Cerebellar cortex (tissue), 1 donor: ENCODE measurements at regions not wholly inside any gene's neighbourhood (a gene's known extent, or its start where the extent isn't known, plus 50 kb on each side); places are given as distances from the start of the nearest gene placed in this dataset.
"Not testable (repeated sequence)": the region's sequence is repeated elsewhere in the genome, so short reads cannot be mapped to it uniquely, and the experiment has no call there.

Experiments
- DNase-seq: peaks from one replicate; pipeline ENCODE4 v3.0.0-alpha.2; 2015; ENCODE audit warnings: low spot score

- DNase-seq = no peak
Observed at GRCh38 chr6:85081102-85081501, 316.7 kb upstream of the TBX18 start.

GRCh38 chr6:85079761-85080160, 315.4 kb upstream of the TBX18 start:
- DNase-seq = no peak

- no peak for DNase-seq
Observed at GRCh38 chr6:85078058-85078457, 313.7 kb upstream of the TBX18 start.

GRCh38 chr6:85077098-85077497, 312.7 kb upstream of the TBX18 start:
- no peak for DNase-seq

DNA sequence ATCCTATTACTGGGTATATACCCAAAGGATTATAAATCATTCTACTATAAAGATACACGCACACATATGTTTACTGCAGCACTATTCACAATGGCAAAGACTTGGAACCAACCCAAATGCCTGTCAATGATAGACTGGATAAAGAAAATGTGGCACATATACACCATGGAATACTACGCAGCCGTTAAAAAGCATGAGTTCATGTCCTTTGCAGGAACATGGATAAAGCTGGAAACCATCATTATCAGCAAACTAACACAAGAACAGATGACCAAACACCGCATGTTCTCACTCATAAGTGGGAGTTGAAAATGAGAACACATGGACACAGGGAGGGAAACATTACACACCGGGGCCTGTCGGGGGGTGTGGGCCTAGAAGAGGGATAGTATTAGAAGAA, 307.4 kb upstream of the TBX18 start:
- not testable (repeated sequence) for DNase-seq

GRCh38 chr6:85069577-85069976, 305.2 kb upstream of the TBX18 start:
- no peak for DNase-seq

DNA sequence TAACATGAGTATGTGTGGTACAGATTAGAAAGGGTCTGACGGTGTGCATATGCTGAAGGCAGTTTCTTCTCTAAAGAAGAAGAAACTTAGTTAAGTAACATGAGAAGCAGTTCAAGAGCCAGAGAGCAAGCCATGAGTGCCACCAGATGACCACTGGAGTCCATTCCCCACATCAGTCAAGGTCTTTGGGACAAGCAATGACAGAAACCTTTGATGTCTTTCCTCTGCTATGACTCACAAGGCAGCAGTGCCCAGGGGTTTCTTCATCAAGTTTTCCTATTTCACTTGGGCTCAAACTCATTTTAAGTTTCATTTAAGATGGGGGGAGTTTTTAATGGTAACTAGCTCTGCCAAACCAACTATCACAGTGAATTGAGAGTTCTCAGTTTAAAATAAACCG, 303.8 kb upstream of the TBX18 start:
- no peak for DNase-seq

DNA sequence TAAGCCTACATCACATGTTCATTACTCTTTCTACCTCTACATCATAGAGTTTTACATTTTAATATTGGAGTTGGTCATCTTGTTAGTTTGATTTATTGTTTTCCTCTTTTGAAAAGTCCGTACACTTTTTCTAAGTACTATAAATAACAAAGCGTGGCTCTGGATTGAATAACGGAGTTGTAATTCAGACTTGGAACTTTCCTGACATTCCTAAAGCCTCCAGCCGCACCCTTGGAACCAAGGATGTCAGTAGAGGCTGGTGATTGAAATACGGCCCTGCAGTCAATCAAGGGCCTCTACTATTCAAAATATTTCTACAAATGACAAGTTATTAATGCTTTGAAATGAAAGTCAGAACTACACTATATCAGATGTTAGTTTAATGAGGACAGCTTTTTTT, 301.9 kb upstream of the TBX18 start:
- no peak for DNase-seq

GRCh38 chr6:85065831-85066230, 301.4 kb upstream of the TBX18 start:
- DNase-seq = no peak

GRCh38 chr6:85063611-85064010, 299.2 kb upstream of the TBX18 start:
- no peak for DNase-seq

GRCh38 chr6:85062884-85063283, 298.5 kb upstream of the TBX18 start:
- DNase-seq = no peak

DNA sequence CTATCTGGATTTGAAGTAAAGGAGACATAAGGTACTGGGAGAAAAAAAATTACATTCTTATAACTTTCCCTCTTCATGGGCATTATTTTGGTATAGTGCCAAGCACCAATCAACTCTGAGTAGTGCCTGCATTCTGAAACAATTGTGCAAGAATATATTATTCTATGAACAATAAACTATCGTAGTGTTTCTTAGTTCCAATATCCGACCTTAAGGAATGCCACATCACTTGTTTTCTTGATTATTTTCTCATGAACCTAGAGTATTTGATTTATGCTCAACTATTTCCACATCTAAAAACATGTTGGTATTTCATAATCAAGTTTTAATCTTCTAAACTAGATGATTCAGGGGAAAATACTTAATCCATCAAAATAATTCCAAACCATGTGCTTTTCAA, 294.4 kb upstream of the TBX18 start:
- no peak for DNase-seq

DNA sequence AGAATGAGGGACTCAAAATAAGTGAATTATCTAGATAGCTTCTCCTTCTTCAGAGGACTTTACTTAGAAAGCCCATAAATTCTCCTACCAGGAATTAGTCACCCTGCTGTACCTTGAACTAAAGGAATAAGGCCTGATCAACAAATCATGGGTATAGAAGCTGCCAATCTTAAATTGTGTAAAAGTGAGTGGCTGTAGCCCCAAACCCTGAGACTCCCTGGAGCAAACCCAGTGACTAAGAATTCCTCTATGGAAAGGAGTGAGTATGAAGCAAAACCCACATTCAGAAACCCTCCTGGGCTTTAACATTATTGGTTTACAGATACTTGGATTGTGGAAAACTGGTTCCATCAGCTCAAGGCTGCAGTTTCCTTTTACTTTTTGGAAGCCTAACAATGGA, 285.8 kb upstream of the TBX18 start:
- DNase-seq = no peak

GRCh38 chr6:85049282-85049681, 284.9 kb upstream of the TBX18 start:
- no peak for DNase-seq

DNA sequence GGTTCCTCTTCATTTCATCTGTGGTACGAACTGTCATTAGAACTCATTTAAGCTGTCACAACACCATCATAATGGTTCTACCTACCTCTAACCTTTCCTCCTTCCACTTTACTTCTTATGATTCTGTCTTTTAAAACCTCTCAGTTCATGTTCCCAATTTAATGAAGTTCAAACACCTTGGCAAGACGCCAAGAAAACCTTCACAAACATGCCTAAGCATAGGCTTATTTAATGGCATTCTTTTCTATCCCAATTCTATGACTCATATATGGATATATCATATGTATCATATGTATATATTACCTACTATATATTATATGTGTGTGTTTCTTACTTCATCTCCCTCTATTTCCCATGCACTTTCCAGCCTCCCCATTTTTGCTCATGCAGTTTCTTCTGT, 283.4 kb upstream of the TBX18 start:
- DNase-seq = no peak

DNA sequence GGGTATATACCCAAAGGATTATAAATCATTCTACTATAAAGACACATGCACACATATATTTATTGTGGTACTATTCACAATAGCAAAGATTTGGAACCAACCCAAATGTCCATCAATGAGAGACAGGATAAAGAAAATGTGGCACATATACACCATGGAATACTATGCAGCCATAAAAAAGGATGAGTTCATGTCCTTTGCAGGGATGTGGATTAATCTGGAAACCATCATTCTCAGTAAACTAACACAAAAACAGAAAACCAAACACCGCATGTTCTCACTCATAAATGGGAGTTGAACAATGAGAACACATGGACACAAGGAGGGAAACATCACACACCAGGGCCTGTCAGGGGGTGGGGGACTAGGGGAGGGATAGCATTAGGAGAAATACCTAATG, 281.4 kb upstream of the TBX18 start:
- DNase-seq = not testable (repeated sequence)

DNA sequence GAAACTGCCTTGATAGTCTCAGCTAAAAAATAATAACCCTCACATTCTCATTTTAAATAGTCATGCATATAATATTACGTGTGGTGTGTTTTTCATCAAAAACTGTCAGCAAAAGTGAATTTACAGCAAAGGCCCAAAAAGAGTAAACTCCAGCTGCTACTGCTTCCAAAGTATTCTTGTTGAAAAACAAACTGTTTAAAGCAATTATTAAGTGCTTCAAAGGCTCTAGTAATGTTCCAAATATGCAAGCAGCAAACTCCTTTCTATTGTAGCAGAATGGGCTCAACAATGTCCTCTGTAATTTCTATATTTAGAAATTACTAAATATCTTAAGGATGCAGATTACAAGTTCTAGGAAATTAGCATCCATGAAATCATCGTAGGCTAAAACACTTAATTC, 280.0 kb upstream of the TBX18 start:
- no peak for DNase-seq

DNA sequence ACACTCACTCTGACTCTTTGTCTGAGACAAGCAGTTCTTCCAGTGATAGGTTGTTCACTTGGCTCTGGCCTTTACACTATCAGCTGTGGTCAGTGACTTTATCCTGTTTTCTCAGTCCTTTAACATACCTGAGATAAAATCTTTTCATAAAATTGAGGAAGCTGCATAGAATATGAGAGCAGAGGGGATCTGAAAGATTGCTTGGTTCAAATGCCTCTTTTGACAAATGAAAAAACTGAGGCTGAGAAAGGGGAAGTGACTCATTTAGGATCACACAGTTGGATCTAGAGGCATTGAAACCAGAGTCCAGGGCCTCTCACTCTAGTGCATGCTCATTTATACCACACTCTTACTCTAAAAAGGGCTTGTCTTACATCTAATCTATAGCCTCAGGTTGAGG, 277.0 kb upstream of the TBX18 start:
- DNase-seq = no peak

GRCh38 chr6:85037221-85037620, 272.8 kb upstream of the TBX18 start:
- no peak for DNase-seq

GRCh38 chr6:85035766-85036165, 271.4 kb upstream of the TBX18 start:
- no peak for DNase-seq

DNA sequence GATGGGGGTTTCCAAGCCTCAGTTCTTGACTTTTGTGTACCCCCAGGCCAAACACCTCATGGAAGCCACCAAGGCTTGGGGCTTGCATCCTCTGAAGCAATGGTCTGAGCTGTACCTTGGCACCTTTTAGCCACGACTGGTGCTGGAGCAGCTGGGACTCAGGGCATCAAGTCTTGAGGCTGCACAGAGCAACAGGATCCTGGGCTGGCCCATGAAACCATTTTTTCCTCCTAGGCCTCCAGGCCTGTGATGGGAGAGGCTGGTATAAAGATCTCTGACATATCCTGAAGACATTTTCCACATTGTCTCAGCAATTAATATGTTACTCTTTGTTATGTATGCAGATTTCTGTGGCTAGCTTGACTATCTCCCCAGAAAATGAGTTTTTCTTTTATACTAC, 269.1 kb upstream of the TBX18 start:
- no peak for DNase-seq

DNA sequence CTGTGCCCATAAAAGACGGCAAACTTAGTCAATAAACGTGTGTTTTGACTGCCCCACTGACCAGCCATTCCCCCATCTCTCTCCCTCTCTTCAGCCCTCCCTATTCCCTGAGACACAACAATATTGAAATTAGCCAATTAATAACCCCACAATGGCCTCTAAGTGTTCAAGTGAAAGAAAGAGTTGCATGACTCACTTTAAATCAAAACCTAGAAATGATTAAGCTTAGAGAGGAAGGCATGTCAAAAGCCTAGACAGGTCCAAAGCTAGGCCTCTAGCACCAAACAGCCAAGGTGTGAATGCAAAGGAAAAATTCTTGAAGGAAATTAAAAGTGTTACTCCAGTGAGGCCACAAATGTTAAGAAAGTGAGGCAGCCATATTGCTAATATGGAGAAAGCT, 261.6 kb upstream of the TBX18 start:
- no peak for DNase-seq

GRCh38 chr6:85023721-85024120, 259.3 kb upstream of the TBX18 start:
- DNase-seq = no peak

- no peak for DNase-seq
Observed at GRCh38 chr6:85017352-85017751, 253.0 kb upstream of the TBX18 start.

DNA sequence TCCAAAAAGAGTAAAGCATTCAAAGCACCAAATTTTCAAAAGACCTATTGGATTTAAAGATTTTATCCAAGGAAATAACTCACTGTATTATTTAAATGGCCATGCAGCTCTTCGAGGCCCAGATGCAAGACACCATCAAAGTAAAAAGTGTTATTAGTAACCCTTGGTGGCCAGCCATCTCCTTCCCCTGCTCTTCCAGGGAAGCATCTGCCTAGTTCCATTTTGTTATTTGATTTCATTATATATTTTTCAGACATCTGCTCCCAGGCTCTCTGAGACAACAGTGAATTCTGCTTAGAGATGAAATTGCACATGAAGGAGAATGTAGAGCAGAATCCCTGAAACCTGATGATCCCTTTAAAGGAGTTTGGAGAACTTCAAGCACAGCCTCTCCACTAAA, 252.3 kb upstream of the TBX18 start:
- DNase-seq = no peak
